NCI-H526 (cell line): ENCODE measurements at regions not wholly inside any gene's neighbourhood (a gene's known extent, or its start where the extent isn't known, plus 50 kb on each side); places are given as distances from the start of the nearest gene placed in this dataset.
A peak's percentile ranks its signal among the peaks of the same experiment; 100 is the strongest.

ENCODE experiments used
- DNase-seq, 2 experiments: peaks; one replicate each; lab custom pipeline; 2025; lab: John Stamatoyannopoulos, UW

DNA sequence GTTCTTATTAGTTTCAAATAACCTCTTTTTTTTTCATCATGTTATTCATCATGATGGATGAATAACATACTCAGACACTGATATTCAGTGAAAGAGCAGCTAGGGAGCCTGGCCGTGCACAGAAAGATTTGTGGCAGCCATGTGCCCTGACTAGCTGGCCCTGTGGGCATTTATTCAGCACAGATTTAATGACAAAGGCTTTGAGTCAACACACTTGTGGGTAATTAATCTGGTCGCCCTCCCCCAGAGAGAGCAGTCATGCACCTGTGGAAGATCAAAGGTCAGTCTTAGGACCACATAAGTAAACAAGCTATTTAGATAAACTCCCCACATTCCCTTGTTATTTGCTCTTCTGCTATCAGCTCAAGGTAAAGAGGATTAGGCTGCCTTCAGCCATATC lies 153.2 kb upstream of the HMCN1 start:
- DNase-seq = no peak

DNA sequence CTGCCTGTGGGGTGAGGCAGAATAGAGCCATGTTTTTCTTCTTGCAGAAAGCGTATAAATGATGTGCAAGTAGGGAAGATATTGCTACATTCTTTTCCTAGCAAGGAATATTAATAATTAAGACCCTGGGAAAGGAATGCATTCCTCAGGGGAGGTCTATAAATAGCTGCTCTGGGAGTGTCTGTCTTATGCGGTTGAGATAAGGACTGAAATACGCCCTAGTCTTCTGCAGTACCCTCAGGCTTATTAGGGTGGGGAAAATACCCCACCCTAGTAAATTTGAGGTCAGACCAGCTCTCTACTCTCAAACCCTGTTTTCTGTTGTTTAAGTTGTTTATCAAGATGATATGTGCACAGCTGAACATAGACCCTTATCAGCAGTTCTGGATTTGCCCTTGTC lies 155.9 kb upstream of the HMCN1 start:
- no peak for DNase-seq

DNA sequence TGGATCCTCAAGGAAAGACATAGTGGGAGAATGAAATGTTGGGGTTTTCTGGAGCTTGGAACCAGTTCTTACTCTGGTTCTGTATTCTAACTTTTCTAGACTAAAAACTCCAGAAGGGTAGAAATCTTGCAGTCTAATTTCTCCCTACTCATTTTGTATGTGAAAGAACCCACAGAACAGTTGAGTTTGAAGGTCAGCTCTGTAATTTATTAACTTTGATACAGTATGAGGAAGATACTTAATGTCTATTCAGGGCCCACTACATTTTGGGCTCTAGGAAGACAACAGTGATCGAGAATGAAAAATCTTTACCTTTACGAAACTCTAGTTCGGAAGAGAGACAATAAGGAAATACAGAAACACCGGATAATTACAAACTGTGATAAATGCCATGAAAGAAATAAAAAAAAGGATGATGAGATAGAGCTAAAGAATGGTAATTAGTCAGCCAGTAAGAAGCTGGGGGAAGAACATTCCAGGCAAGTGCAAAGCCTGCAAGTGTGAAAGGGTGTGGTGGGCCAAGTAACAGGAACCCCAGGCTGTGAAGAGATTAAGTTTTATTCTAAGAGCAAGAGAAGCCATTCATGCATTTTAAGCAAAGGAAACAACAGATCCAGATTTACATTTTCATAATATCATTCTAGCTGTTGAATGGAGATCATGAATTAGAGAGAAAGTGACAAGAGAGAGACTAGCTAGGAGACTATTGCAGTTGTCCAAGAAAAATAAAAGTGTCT lies 159.9 kb upstream of the HMCN1 start:
- DNase-seq = no peak

DNA sequence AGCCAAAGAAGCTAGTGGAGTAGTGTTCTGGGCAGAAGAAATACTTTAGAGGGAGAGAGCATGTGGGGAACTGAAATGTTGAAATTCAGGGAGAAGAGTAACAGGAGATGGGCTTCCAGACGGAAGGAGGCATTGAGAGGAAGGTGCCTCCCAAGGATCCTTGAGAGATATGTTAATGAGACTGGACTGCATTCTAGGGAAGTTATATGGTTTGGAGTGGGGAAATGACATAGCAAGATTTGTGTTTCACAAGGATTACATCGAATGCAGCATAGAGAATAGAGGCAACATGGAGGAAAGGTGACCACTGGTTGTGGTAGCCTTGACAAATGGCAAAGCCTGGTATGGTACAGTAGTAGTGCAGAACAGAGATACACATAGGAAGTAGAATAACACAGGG lies 160.5 kb upstream of the HMCN1 start:
- no peak for DNase-seq

DNA sequence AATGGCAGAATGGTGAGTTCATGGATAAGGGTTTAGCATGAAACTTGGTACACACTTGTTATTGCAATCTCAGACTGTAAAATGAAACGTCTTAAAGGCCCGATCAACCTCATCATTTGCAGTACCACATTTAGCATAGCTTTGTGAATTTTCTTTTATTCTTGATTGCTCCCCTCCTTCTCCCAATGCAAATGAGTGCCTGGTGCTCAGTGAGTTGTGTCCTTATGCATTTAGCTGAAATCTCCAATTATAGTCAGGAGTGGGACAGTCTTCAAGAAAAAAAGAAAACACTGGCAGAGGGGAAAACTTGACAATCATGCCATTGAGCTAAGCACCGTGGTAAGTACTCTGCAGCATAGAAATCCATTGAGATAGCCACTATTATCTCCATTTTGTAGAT lies 161.0 kb upstream of the HMCN1 start:
- no peak for DNase-seq

DNA sequence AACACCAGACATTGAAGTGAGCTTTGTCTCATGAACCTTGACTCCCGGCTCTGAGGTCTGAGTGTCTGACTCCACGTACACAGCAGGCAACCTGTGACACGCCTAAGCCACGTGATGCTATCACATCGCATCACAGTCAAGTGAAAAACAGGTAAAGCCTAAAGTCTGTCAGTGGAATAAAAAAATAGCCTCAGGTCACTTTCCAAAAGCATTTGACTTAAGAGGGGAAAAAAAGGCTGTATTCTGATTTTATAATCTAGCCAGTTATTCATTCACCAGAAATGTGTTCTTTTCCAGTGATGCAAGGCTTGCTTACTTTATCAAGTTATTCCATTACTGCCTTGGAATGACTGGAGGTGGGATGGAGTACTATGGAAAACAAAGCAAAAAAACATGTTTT lies 163.2 kb upstream of the HMCN1 start:
- DNase-seq = no peak

DNA sequence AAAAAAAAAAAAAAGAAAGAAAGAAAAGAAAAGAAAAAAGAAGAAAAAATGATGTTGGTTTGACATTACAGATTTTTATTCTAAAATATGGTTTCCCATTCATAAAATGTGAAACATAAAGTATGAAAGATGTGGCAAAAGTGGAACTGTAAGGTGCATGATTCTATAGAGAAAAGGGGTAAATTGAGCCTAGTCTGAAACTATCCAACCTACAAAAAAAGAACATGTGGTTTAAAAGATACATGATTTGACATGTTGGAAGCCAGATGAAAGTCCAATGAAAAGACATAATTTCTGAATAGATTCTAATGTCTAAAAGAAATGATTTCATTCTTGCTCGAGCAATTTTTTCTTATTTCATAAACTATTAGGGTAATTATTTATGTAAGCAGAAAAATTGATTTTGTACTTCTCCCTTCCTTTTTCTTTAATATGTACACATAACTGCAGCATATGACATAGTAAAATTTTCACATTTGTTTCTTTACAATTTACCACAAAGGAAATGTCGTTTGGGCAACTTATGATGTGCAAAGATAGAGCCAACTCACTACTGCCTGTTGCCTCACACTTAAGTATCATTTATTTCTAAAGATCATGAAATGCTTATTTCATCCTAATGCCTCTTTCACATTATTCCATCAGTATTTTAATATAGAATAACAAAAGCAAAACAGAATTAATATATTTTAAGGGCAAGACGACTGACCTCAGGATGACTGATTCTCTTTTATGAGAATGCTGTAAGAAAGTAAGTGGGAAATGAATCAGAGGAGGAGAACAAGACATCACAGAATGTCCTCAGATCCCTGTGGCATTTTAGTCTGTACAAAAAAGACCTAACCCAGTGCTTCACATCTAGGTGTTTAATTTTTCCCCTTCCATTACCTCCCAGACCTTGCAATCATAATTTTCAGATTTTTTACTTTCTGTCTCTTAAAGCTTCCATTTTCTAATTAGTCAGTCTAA lies 165.8 kb upstream of the HMCN1 start:
- no peak for DNase-seq

DNA sequence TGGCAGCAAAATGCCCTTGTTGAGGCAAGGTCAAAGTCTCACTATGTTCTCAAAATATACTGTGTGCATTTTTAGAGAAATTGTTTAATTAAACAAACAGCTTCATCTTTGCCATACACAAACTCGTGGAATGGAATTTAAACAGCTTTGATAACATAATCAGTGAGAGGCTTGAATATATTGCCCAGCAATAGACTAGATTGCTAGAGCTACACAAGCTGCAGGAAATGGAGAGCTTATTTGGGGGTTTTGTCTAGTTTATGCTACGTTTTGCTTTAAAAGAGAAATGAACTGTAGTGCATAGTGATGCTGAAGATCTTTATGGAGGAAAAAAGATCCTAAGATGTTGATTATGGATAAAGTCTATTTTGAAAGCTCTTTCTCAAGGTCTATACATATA lies 166.8 kb upstream of the HMCN1 start:
- no peak for DNase-seq

DNA sequence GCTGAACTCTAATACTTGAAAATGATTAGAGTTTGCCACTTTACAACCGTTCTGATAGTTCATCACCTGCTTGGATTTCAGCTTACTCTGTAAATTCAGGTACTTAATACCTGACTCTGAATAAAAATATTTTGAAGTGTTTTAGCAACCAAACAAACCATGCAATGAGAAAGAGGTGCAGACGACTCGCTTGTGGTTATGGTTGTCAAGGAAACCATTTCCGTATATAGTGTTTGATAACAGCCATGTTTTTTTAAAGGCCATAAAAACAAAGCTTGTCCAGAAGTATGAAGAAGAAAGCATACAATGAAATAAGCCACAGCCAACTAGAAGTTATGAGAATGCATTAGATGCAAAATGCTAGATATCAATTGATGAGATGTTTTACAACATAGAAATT lies 167.2 kb upstream of the HMCN1 start:
- DNase-seq = peak; percentile 88 to 89

DNA sequence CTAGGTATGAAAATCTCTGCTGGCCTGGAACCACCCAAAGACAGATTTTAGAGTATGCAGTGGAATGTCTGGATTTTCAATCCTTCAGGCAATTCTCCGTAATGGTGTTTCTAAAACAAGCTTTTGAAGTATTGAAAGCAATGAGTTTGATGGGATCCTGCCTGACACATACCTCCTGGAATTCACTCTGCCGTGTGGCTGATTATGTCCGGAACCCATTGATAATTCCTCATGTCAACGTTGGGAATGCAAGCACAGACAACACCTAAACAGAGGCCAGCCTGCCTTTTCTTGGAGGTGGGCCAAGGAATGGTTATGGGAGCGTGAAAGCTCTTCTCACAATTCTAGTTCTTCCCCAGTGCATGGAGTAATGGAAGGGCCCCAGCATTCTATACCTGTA lies 168.9 kb upstream of the HMCN1 start:
- DNase-seq = no peak

DNA sequence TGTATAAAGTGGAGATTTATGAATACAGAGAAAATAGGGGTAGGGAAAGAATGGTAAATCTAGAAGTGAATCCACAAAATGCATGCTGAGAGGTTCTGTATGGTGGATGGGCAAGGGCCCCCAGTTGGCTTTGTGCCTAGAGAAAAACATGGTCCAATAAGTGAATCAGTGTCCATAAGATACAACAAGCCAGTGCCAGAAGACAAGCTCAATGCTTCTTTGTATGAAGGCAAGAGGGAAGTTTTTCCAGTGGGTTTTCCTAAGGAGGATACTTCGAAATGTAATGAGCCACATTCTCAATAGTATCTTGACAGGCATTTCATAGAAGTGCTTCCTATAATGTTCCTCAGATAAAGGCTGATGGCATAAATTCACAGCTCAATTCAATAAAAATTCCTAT lies 169.4 kb upstream of the HMCN1 start:
- DNase-seq = no peak

DNA sequence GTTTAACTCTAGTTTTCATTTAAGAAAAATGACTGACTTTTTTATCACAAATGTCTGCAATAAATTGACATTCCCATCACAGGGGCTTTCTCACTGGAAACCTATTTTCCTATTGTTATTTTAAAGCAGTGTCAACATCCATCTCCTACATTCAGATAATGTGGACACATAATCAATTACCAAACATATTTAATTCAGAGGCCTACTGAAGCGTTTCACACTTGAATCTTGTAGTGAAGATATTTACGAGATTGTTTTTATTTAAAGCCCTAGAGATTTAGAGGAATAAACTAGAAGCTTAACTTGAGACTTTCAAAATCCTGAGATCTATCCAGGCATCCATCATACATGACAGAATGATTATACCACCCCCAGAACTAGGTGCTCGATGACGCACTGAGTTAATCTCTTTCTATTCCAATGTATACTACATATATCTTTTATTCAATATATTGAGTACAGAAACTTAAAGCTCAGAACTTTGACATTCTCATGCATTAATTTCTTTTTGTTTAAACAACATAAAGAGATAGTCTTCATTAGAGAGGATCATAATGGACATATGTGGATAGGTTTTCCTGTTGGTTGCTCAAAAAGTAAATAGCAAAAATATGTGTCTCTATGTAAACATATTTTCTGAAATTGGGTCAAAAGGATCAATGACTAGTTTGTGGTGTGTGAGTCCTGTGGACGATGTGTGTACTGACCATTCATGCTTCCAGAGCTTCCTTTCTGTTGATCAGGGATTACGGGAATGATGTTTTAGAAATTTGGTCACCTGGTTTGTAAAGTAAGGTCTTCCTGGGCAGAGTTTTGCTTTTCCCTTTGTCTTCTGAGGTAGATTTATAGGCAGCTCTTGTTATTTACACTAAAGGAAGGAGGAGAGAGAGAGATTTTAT lies 171.5 kb upstream of the HMCN1 start:
- no peak for DNase-seq

DNA sequence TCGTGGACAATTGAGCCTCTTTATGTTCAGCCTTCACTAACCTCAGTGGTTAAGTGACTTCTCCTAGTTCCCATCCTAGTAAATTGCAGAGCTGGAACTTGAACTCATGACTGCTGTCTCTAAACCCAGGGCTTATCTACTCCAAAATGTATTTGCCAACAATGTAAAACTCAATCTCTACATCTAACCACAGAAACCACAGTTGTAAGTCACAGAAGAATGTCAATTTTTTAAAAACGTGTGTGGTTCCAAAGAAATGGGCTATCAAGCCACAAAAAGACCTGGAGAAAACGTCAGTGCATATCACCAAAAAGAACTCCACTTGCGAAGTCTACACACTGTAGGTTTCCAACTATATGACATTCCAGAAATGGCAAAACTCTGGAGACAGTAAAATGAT lies 172.6 kb upstream of the HMCN1 start:
- DNase-seq = no peak

DNA sequence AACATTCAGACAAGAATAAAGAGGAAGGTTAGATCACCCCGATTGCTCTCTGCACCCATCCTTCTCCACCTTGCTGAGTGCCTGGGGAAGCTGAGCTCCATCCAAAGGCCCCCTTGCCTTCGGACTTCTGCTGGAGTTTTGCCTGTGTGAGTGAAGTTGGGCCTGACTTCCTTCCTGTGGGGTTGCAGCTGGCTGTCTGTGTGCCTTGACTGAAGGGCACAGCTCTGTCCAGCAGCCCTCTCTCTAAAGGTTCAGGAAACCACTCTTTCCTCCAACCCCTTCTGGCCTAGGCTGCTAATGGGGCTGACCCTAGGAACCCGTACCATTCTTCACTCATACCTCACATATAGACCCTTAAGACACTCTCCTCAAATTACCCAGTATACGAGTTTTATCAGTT lies 173.4 kb upstream of the HMCN1 start:
- DNase-seq = no peak

DNA sequence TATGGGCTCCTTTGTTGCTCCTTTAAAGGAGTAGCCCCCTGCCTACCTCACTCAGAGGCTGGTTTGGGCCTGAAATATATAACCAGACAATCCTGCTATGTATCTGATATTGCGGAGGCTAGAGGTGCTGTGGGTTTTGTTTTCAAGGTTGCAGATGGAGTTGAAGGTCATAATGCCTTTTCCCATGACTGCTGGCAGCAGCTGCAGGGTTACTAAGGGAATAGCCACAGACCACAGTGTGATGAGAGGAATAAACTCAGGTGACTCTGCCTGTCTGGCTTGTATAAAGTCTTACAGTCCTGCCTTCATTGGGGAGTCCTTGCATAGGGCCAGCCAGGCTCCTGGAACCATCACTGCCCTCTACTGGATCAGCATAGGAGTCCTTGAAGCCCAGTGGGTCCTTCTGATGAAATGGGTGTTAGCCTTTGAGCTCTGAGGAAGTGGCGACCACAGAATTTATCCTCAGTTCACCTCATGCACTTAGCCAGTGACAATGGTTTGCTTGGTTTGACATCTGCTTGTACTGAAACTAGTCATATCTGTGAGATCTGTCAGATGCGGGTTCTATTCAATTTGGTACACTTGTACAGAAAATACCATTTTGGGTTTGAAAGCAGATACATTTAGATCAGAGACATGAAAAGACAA lies 174.4 kb upstream of the HMCN1 start:
- peak; percentile 95 to 98 for DNase-seq

DNA sequence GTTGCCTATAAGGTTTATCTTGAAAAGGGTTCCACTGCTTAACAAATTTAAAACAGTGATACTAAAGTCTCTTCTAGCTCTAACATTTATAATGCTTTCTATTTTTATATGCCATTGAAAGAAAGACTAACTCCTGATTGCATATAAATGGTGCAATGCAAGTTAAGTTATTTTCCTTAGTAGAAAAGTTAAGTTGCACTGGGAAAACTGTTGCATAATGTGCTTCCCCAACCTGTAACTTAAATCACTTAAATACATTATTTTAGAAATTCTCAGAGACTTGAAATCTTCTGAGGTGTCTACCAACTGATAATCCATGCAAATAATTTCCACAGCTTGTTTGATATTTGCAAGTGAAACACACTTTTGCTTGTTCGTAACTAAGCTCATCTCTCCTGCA lies 175.0 kb upstream of the HMCN1 start:
- DNase-seq = peak; percentile 64 to 87

DNA sequence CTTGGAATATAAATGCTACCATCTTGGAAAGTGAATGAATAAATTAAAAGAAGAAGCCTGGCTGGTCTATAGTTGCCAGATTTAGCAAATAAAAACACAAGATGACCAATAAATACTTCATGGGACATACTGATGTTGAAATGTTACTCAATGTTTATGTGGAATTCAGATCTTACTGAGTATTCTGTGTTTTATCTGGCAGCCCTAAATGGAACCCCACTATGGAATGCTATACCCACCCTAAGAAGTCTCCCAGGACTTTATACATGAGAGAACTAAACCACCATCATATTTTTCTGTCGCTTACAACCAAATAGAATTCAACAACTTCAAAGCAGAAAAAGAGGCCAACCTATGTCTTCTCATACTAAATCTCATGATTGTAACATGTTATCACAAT lies 177.6 kb upstream of the HMCN1 start:
- no peak for DNase-seq

DNA sequence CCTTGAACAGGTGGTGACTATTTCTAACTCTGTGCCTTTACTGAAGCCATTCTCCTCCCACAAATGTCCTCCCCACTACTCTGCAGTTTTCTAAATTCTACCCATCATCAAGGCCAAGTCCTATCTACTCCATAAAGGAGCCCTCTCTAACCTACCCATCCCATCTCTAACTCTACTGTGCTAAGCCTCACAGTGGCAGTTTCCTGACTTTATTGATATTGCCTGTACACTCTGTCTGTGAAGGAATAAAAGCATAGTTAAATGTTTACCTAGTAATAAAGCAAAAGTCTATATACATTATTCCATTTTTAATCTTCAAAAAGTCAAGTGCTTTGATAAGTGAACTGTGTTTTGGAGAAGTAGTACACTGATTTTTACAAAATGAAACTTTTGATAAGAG lies 178.4 kb upstream of the HMCN1 start:
- peak in 1 of 2 experiments; percentile 35 for DNase-seq

DNA sequence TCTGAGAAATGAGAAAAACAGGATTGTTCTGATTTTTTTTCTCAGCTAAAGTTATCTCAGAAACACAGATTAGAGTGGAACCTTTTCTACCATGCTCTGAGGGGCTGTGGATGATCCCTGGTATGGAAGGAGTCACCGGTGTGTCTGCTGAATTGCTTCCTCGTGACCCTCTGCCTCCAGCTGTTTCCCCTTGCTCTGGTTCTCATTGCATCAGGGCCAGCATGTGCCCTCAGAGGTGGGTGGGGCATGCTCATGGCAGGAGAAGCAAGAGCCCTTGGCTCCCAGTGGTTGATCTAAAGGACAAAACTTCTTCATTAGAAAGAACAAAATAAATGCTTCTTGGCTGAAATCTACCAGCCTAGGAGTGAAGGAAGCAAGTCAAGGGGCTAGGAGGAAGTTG lies 183.2 kb upstream of the HMCN1 start:
- DNase-seq = no peak

DNA sequence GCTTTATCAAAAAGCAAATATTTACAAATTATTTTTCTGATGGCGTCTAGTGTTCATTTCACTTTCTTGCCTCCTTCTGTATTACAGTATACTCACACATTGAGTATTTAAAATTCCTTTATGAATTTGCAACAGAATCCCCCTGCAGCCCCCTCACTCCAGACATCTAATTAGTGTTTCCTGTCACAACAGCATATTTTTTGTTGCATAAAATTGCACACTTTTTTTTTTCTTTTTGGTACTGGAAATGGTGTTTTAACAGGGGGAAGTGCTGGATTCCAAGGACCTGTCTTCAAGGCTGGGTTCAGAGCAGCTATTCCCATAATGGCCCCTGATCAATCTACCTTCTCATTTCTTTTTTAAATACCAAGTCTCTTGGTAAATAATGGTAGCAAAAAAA lies 184.3 kb upstream of the HMCN1 start:
- no peak for DNase-seq

DNA sequence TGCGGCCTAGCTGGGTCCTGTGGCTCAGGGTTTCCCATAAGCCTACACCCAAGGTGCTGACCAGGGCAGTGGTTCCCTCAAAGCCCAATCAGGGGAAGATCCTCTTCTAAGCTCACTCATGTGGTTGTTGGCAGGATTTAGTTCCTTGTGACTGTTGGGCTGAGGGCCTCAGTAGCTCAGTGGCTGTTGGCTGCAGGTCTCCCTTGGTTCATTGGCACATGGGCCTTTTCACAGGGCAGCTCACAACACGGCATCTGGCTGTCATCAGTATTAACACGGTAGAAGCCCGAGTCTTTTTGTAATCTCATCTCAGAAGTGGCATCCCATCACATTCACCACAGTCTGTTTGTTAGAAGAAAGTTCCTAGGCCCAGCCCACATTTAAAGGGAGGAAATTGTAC lies 188.2 kb upstream of the HMCN1 start:
- no peak for DNase-seq

DNA sequence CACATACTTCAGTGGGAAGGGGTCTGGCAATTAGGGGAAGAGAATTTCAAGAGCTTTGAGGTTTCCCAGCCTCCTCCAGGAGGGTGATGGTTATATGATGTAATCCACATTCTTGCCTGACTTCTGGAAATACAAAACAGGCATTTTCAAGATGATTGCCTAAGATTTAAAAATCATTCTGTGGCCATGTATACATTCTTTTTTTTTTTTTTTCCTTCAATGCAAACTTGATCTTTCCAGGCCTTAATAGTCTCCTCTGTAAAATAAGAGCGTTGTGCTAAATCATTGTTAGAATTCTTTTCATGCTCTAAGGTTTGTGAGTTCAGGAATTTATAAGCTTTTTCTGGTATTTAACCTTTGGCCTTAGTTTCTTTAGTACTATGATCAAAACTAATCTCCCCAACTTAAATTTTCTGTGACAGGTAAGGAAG lies 192.3 kb upstream of the HMCN1 start:
- DNase-seq = no peak
